Activated CD8-positive, alpha-beta memory T cell treated with anti-CD3 and anti-CD28 coated beads, Interleukin-2, amount 10 ng/mL, durations not matched to agents 7 days and 5 days (primary cell): ENCODE measurements at regions not wholly inside any gene's neighbourhood (a gene's known extent, or its start where the extent isn't known, plus 50 kb on each side); places are given as distances from the start of the nearest gene placed in this dataset.

Experiments
- ATAC-seq: fragments of 150-1000 bp; cut with Tn5 transposase; one replicate; pipeline ENCODE4 v1.10.0; 2021; ENCODE audit warnings: moderate library complexity
- CTCF ChIA-PET: fragments of 350-600 bp; sonication (Branson Sonifier 250); formaldehyde crosslinking; loops from one replicate; lab custom pipeline; 2021; ENCODE audit warnings: antibody characterized with exemption; lab: Charles Lee
- DNase-seq: peaks from one replicate; pipeline ENCODE4 v3.0.0-alpha.2; 2020
- H3K27ac Mint-ChIP-seq: one replicate; pipeline ENCODE4 v1.8.0; 2021; ENCODE audit warnings: mild to moderate bottlenecking, mixed read lengths
- H3K27me3 Mint-ChIP-seq: one replicate; pipeline ENCODE4 v1.8.0; 2021; ENCODE audit warnings: mixed read lengths
- H3K36me3 Mint-ChIP-seq: one replicate; pipeline ENCODE4 v1.8.0; 2021; ENCODE audit warnings: mild to moderate bottlenecking, mixed read lengths
- H3K4me1 Mint-ChIP-seq: one replicate; pipeline ENCODE4 v1.8.0; 2021; ENCODE audit warnings: mixed read lengths
- H3K4me3 Mint-ChIP-seq: one replicate; pipeline ENCODE4 v1.8.0; 2021; ENCODE audit warnings: mild to moderate bottlenecking, moderate library complexity, mixed read lengths
- H3K9me3 Mint-ChIP-seq: one replicate; pipeline ENCODE4 v1.8.0; 2022; ENCODE audit warnings: low read depth, mixed read lengths

GRCh38 chr6:147710890-147711289 lies 202.4 kb downstream of the SAMD5 start:
- Mint-ChIP-seq H3K27me3 (no peaks in the 10 kb centered on the region), H3K4me3 (no peak overlapping the region), H3K4me1 (no peaks in the 10 kb centered on the region), H3K36me3 (no peaks in the 10 kb centered on the region), H3K27ac (no peak overlapping the region), H3K9me3 (no peaks in the 10 kb centered on the region)
- no peak for ATAC-seq
- CTCF ChIA-PET = no interaction called here
- DNase-seq = no peak

GRCh38 chr6:147711476-147711875 lies 203.0 kb downstream of the SAMD5 start:
- DNase-seq (no peak), ATAC-seq (no peak)
- Mint-ChIP-seq H3K4me3 (no peak overlapping the region), H3K36me3 (no peaks in the 10 kb centered on the region), H3K4me1 (no peaks in the 10 kb centered on the region), H3K9me3 (no peaks in the 10 kb centered on the region), H3K27me3 (no peaks in the 10 kb centered on the region), H3K27ac (no peak overlapping the region)
- CTCF ChIA-PET = interaction anchor here (0.5 kb wide), 1 partner anchor 177 kb away, joined by 4 read pairs; no protein-coding TSS in a partner anchor

- Mint-ChIP-seq H3K27ac (no peak overlapping the region), H3K27me3 (no peaks in the 10 kb centered on the region), H3K4me1 (no peaks in the 10 kb centered on the region), H3K36me3 (no peaks in the 10 kb centered on the region), H3K4me3 (no peak overlapping the region), H3K9me3 (no peaks in the 10 kb centered on the region)
- DNase-seq (no peak), ATAC-seq (no peak)
- CTCF ChIA-PET = no interaction called here
Measured at GRCh38 chr6:147712841-147713240, 204.4 kb downstream of the SAMD5 start.

GRCh38 chr6:147715035-147715434 lies 206.5 kb downstream of the SAMD5 start:
- H3K9me3 Mint-ChIP-seq = no peaks in the 10 kb centered on the region

GRCh38 chr6:147716434-147716833 lies 207.9 kb downstream of the SAMD5 start:
- Mint-ChIP-seq H3K4me1 (no peaks in the 10 kb centered on the region), H3K27me3 (no peaks in the 10 kb centered on the region), H3K27ac (no peak overlapping the region), H3K36me3 (no peaks in the 10 kb centered on the region), H3K4me3 (no peak overlapping the region), H3K9me3 (no peaks in the 10 kb centered on the region)
- ATAC-seq = no peak
- CTCF ChIA-PET = no interaction called here
- no peak for DNase-seq

More at GRCh38 chr6:147715035-147715434, 206.5 kb downstream of the SAMD5 start:
- no peaks in the 10 kb centered on the region for H3K4me1 Mint-ChIP-seq
- no peak overlapping the region for H3K4me3 Mint-ChIP-seq
- H3K36me3 Mint-ChIP-seq = no peaks in the 10 kb centered on the region
- ATAC-seq = no peak
- H3K27me3 Mint-ChIP-seq = no peaks in the 10 kb centered on the region
- CTCF ChIA-PET = no interaction called here
- DNase-seq = no peak
- H3K27ac Mint-ChIP-seq = no peak overlapping the region

GRCh38 chr6:147717991-147718390 lies 209.5 kb downstream of the SAMD5 start:
- Mint-ChIP-seq H3K9me3 (no peaks in the 10 kb centered on the region), H3K4me3 (no peak overlapping the region)
- CTCF ChIA-PET = no interaction called here

GRCh38 chr6:147722158-147722557 lies 213.7 kb downstream of the SAMD5 start:
- CTCF ChIA-PET = no interaction called here
- DNase-seq (no peak), ATAC-seq (no peak)
- H3K9me3 Mint-ChIP-seq = no peaks in the 10 kb centered on the region
- no peaks in the 10 kb centered on the region for H3K36me3 Mint-ChIP-seq
- H3K4me3 Mint-ChIP-seq = no peak overlapping the region
- no peaks in the 10 kb centered on the region for H3K4me1 Mint-ChIP-seq
- no peak overlapping the region for H3K27ac Mint-ChIP-seq
- H3K27me3 Mint-ChIP-seq = no peaks in the 10 kb centered on the region

More at GRCh38 chr6:147717991-147718390, 209.5 kb downstream of the SAMD5 start:
- no peak for ATAC-seq
- Mint-ChIP-seq H3K4me1 (no peaks in the 10 kb centered on the region), H3K27me3 (no peaks in the 10 kb centered on the region), H3K36me3 (no peaks in the 10 kb centered on the region), H3K27ac (no peak overlapping the region)
- no peak for DNase-seq

GRCh38 chr6:147724454-147724853 lies 216.0 kb downstream of the SAMD5 start:
- ATAC-seq = no peak
- H3K27ac Mint-ChIP-seq = no peak overlapping the region
- no peak overlapping the region for H3K4me3 Mint-ChIP-seq
- CTCF ChIA-PET = interaction anchor here (0.7 kb wide), 1 partner anchor 233 kb away, joined by 4 read pairs; no protein-coding TSS in a partner anchor
- H3K36me3 Mint-ChIP-seq = no peaks in the 10 kb centered on the region
- H3K27me3 Mint-ChIP-seq = no peaks in the 10 kb centered on the region
- no peaks in the 10 kb centered on the region for H3K4me1 Mint-ChIP-seq
- DNase-seq = no peak
- H3K9me3 Mint-ChIP-seq = no peaks in the 10 kb centered on the region

- Mint-ChIP-seq H3K27me3 (no peaks in the 10 kb centered on the region), H3K27ac (no peak overlapping the region), H3K4me3 (no peak overlapping the region), H3K4me1 (no peaks in the 10 kb centered on the region), H3K9me3 (no peaks in the 10 kb centered on the region), H3K36me3 (no peaks in the 10 kb centered on the region)
- ATAC-seq (no peak), DNase-seq (no peak)
- CTCF ChIA-PET = no interaction called here
Measured at GRCh38 chr6:147726342-147726741, 217.9 kb downstream of the SAMD5 start.

- H3K27ac Mint-ChIP-seq = no peak overlapping the region
- no peaks in the 10 kb centered on the region for H3K27me3 Mint-ChIP-seq
- CTCF ChIA-PET = no interaction called here
- ATAC-seq (no peak), DNase-seq (no peak)
- no peak overlapping the region for H3K4me3 Mint-ChIP-seq
- H3K36me3 Mint-ChIP-seq = no peaks in the 10 kb centered on the region
- H3K9me3 Mint-ChIP-seq = no peaks in the 10 kb centered on the region
- no peaks in the 10 kb centered on the region for H3K4me1 Mint-ChIP-seq
Measured at GRCh38 chr6:147728903-147729302, 220.4 kb downstream of the SAMD5 start.

- DNase-seq = no peak
- Mint-ChIP-seq H3K36me3 (no peaks in the 10 kb centered on the region), H3K4me1 (no peaks in the 10 kb centered on the region), H3K4me3 (no peak overlapping the region), H3K27ac (no peak overlapping the region), H3K9me3 (no peaks in the 10 kb centered on the region), H3K27me3 (no peaks in the 10 kb centered on the region)
- ATAC-seq = no peak
- CTCF ChIA-PET = no interaction called here
Measured at GRCh38 chr6:147733686-147734085, 225.2 kb downstream of the SAMD5 start.

- no peak for ATAC-seq
Measured at GRCh38 chr6:147734151-147734550, 225.7 kb downstream of the SAMD5 start.

GRCh38 chr6:147735924-147736323 lies 227.4 kb downstream of the SAMD5 start:
- CTCF ChIA-PET = no interaction called here
- Mint-ChIP-seq H3K27me3 (no peaks in the 10 kb centered on the region), H3K4me1 (no peaks in the 10 kb centered on the region), H3K4me3 (no peak overlapping the region), H3K9me3 (no peaks in the 10 kb centered on the region), H3K36me3 (no peaks in the 10 kb centered on the region), H3K27ac (no peak overlapping the region)
- ATAC-seq (no peak), DNase-seq (no peak)

More at GRCh38 chr6:147734151-147734550, 225.7 kb downstream of the SAMD5 start:
- no peaks in the 10 kb centered on the region for H3K4me1 Mint-ChIP-seq
- H3K27ac Mint-ChIP-seq = no peak overlapping the region
- H3K36me3 Mint-ChIP-seq = no peaks in the 10 kb centered on the region
- CTCF ChIA-PET = no interaction called here
- H3K27me3 Mint-ChIP-seq = no peaks in the 10 kb centered on the region
- no peak for DNase-seq
- H3K4me3 Mint-ChIP-seq = no peak overlapping the region
- no peaks in the 10 kb centered on the region for H3K9me3 Mint-ChIP-seq

GRCh38 chr6:147737115-147737514 lies 228.6 kb downstream of the SAMD5 start:
- Mint-ChIP-seq H3K36me3 (no peaks in the 10 kb centered on the region), H3K27me3 (no peaks in the 10 kb centered on the region), H3K9me3 (no peaks in the 10 kb centered on the region), H3K4me3 (no peak overlapping the region), H3K27ac (no peak overlapping the region), H3K4me1 (no peaks in the 10 kb centered on the region)
- DNase-seq (no peak), ATAC-seq (no peak)
- CTCF ChIA-PET = no interaction called here

GRCh38 chr6:147738099-147738498 lies 229.6 kb downstream of the SAMD5 start:
- Mint-ChIP-seq H3K36me3 (no peaks in the 10 kb centered on the region), H3K27me3 (no peaks in the 10 kb centered on the region), H3K9me3 (no peaks in the 10 kb centered on the region), H3K4me3 (no peak overlapping the region), H3K4me1 (no peaks in the 10 kb centered on the region), H3K27ac (no peak overlapping the region)
- DNase-seq (no peak), ATAC-seq (no peak)
- CTCF ChIA-PET = no interaction called here
